H1 (cell line): ENCODE measurements at regions not wholly inside any gene's neighbourhood (a gene's known extent, or its start where the extent isn't known, plus 50 kb on each side); places are given as distances from the start of the nearest gene placed in this dataset.

Source experiments
- ASH2L ChIP-seq: fragments of 200-600, 300-600 bp; sonication (generic); IDR thresholded peaks from one replicate; pipeline ENCODE4 v1.7.1; 2017; ENCODE audit warnings: low read length
- ATF3 ChIP-seq: IDR thresholded peaks from 2 replicates; pipeline ENCODE4 v1.6.1; 2011; ENCODE audit warnings: low read depth, mild to moderate bottlenecking, low read length; ENCODE audit not compliant: insufficient read depth
- BCL11A ChIP-seq, 2 experiments: IDR thresholded peaks; one replicate each; pipeline ENCODE4 v1.6.1; 2011; ENCODE audit warnings: low read depth in 2 of 2, low read length in 2 of 2, mild to moderate bottlenecking in 2 of 2
- CHD7 ChIP-seq: fragments of 300-600 bp; sonication (generic); IDR thresholded peaks from 2 replicates; pipeline ENCODE4 v1.7.1; 2012; ENCODE audit warnings: low read length, moderate library complexity, mild to moderate bottlenecking, inconsistent platforms; ENCODE audit not compliant: insufficient replicate concordance
- E2F6 ChIP-seq: IDR thresholded peaks from 2 replicates; pipeline ENCODE4 v1.6.1; 2012; ENCODE audit warnings: inconsistent platforms
- JUN ChIP-seq: IDR thresholded peaks from 2 replicates; pipeline ENCODE4 v1.6.1; 2011; ENCODE audit warnings: low read depth, mild to moderate bottlenecking, improper control_type of control experiment, low read length
- SIX5 ChIP-seq: IDR thresholded peaks from 2 replicates; pipeline ENCODE4 v1.6.1; 2011; ENCODE audit warnings: mild to moderate bottlenecking, low read depth, low read length
- TCF12 ChIP-seq: IDR thresholded peaks from 2 replicates; pipeline ENCODE4 v1.6.1; 2011; ENCODE audit warnings: low read depth, mild to moderate bottlenecking, low read length
- TF ChIP-seq, protein P1 (sequence below): IDR thresholded peaks from 2 replicates; pipeline ENCODE4 v1.6.1; 2012; ENCODE audit warnings: low read length, inconsistent platforms

- TF ChIP-seq CHD7 (peak; percentile 83), JUN (no peak), E2F6 (no peak), SIX5 (no peak), ASH2L (peak; percentile 70), BCL11A (IDR thresholded peaks at IDR 0.05; ENCODE audit: low read depth in 2 of 2, low read length in 2 of 2) (peak in 1 of 2 experiments; percentile 34), ATF3 (no peak), TCF12 (peak; percentile 96)
- TF ChIP-seq, protein P1, sequence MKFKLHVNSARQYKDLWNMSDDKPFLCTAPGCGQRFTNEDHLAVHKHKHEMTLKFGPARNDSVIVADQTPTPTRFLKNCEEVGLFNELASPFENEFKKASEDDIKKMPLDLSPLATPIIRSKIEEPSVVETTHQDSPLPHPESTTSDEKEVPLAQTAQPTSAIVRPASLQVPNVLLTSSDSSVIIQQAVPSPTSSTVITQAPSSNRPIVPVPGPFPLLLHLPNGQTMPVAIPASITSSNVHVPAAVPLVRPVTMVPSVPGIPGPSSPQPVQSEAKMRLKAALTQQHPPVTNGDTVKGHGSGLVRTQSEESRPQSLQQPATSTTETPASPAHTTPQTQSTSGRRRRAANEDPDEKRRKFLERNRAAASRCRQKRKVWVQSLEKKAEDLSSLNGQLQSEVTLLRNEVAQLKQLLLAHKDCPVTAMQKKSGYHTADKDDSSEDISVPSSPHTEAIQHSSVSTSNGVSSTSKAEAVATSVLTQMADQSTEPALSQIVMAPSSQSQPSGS: peak; percentile 78; the same call in 1 of the 2 replicates
Measured at GRCh38 chr3:182500289-182500688, 293.0 kb upstream of the ATP11B start (continued).
